H1 (cell line): ENCODE measurements at regions not wholly inside any gene's neighbourhood (a gene's known extent, or its start where the extent isn't known, plus 50 kb on each side); places are given as distances from the start of the nearest gene placed in this dataset.

Experiments used
- BRCA1 ChIP-seq: IDR thresholded peaks from 2 replicates; pipeline ENCODE4 v1.6.1; 2012; ENCODE audit warnings: low read depth, low read length, improper control_type of control experiment
- EGR1 ChIP-seq: IDR thresholded peaks from 2 replicates; pipeline ENCODE4 v1.6.1; 2011; ENCODE audit warnings: low read depth, low read length, borderline replicate concordance
- EZH2 ChIP-seq: fragments of 200-600 bp; sonication (generic); IDR thresholded peaks from 2 replicates; pipeline ENCODE4 v1.7.1; 2012; ENCODE audit warnings: low read depth, mild to moderate bottlenecking, moderate library complexity, low read length, inconsistent platforms; ENCODE audit not compliant: severe bottlenecking
- FOSL1 ChIP-seq: IDR thresholded peaks from 2 replicates; pipeline ENCODE4 v1.6.1; 2011; ENCODE audit warnings: mild to moderate bottlenecking, low read depth, low read length, moderate library complexity; ENCODE audit not compliant: insufficient read depth
- JUND ChIP-seq: IDR thresholded peaks from 2 replicates; pipeline ENCODE4 v1.6.1; 2011; ENCODE audit warnings: mild to moderate bottlenecking, improper control_type of control experiment, low read length
- PHF8 ChIP-seq: fragments of 200-600 bp; sonication (generic); conservative IDR thresholded peaks from 2 replicates; pipeline ENCODE4 v1.7.1; 2012; ENCODE audit warnings: low read depth, mild to moderate bottlenecking, inconsistent platforms, low read length, moderate library complexity
- RAD21 ChIP-seq, 2 experiments: IDR thresholded peaks in 1 of 2; conservative IDR thresholded peaks in 1 of 2; 2 replicates each; pipeline ENCODE4 v1.6.1; 2011; ENCODE audit warnings: low read depth in 2 of 2, low read length in 2 of 2, improper control_type of control experiment in 1 of 2, inconsistent platforms in 1 of 2, mild to moderate bottlenecking in 1 of 2, moderate library complexity in 1 of 2
- SIRT6 ChIP-seq: IDR thresholded peaks from one replicate; pipeline ENCODE4 v1.7.1; 2012; ENCODE audit warnings: low read length, inconsistent platforms
- TBP ChIP-seq: IDR thresholded peaks from 2 replicates; pipeline ENCODE4 v1.6.1; 2011; ENCODE audit warnings: low read depth, low read length, improper control_type of control experiment
- TF ChIP-seq, protein P1 (sequence below): IDR thresholded peaks from 2 replicates; pipeline ENCODE4 v1.6.1; 2012; ENCODE audit warnings: inconsistent platforms
- TF ChIP-seq, protein P2 (sequence below): IDR thresholded peaks from 2 replicates; pipeline ENCODE4 v1.6.1; 2012; ENCODE audit warnings: low read length, inconsistent platforms

DNA sequence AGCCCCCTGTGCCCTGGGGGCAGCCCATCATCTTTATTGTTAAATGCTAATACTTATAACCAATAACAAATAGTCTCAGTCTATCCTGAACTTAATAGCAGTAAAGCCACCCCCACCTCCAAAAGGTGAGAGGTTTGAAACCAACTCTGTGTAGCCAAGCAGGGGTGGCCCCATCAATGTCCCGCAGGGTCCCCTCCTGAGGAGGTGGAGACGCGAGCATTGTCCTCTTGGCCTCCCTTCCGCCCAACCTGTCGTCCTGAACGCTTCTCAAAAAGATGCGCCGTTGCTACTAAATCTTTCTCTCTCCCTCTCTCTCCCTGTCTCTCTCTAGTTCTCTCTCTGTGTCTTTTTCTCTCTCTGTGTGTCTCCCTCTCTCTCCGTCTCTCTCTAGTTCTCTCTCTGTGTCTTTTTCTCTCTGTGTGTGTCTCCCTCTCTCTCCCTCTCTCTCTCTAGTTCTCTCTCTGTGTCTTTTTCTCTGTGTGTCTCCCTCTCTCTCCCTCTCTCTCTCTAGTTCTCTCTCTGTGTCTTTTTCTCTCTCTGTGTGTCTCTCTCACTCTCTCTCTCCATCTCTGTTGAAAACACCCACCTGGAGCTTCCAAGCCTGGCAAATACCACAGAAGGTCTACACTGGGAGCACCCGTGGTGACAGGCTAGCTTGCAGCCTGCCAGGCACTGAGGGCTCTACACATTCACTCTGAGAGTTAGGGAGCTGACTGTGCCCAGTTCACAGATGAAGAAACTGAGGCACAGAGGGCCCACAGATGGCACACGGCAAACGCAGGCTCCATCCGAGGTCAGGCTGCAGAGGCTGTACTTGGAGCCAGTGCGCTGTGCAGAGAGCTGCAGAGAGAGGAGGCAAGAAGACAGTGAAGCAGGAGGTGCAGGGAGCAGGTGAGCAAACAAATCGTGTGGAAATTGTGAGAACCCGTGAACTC, 185.9 kb downstream of the C16orf95 start (continued):
- TF ChIP-seq, protein P1, sequence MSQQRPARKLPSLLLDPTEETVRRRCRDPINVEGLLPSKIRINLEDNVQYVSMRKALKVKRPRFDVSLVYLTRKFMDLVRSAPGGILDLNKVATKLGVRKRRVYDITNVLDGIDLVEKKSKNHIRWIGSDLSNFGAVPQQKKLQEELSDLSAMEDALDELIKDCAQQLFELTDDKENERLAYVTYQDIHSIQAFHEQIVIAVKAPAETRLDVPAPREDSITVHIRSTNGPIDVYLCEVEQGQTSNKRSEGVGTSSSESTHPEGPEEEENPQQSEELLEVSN = no peak
- TF ChIP-seq PHF8 = no peak
- no peak for TF ChIP-seq JUND
- no peak for TF ChIP-seq TBP
- TF ChIP-seq EZH2 = no peak
- TF ChIP-seq, protein P2, sequence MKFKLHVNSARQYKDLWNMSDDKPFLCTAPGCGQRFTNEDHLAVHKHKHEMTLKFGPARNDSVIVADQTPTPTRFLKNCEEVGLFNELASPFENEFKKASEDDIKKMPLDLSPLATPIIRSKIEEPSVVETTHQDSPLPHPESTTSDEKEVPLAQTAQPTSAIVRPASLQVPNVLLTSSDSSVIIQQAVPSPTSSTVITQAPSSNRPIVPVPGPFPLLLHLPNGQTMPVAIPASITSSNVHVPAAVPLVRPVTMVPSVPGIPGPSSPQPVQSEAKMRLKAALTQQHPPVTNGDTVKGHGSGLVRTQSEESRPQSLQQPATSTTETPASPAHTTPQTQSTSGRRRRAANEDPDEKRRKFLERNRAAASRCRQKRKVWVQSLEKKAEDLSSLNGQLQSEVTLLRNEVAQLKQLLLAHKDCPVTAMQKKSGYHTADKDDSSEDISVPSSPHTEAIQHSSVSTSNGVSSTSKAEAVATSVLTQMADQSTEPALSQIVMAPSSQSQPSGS = no peak
- no peak for TF ChIP-seq FOSL1
- no peak for TF ChIP-seq RAD21 (IDR thresholded peaks at IDR 0.05 in 1 of 2, conservative IDR thresholded peaks at IDR 0.05 in 1 of 2; ENCODE audit: low read depth in 2 of 2, low read length in 2 of 2)
- no peak for TF ChIP-seq EGR1
- no peak for TF ChIP-seq BRCA1
- TF ChIP-seq SIRT6 = no peak
